ENCODE measurements at regions not wholly inside any gene's neighbourhood (a gene's known extent, or its start where the extent isn't known, plus 50 kb on each side); places are given as distances from the start of the nearest gene placed in this dataset.

DNA sequence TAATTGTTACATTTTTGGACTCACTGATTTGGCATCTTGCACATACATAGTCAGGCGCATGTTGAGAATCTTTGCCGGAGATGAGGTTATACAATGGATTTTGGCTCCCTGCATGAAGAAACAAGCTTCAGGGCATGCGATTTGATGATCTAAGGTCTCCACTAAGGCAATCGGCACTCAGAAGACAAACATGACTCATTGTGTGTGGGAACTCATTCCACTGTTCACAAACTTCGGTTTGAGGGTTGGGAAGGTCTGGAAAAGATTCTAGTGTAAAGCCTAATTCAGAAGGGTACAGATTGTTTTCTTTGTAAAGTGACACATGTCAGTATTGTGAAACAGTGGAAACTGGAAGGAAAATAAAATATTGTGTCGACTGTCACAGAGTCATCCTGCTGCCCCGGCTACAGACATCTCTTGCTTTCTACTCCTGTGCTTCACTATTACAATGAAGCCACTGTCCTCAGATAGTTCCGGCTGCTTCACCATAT, 192.6 kb upstream of the HMGA2 start:
- TF ChIP-seq, protein P1, sequence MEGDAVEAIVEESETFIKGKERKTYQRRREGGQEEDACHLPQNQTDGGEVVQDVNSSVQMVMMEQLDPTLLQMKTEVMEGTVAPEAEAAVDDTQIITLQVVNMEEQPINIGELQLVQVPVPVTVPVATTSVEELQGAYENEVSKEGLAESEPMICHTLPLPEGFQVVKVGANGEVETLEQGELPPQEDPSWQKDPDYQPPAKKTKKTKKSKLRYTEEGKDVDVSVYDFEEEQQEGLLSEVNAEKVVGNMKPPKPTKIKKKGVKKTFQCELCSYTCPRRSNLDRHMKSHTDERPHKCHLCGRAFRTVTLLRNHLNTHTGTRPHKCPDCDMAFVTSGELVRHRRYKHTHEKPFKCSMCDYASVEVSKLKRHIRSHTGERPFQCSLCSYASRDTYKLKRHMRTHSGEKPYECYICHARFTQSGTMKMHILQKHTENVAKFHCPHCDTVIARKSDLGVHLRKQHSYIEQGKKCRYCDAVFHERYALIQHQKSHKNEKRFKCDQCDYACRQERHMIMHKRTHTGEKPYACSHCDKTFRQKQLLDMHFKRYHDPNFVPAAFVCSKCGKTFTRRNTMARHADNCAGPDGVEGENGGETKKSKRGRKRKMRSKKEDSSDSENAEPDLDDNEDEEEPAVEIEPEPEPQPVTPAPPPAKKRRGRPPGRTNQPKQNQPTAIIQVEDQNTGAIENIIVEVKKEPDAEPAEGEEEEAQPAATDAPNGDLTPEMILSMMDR (conservative IDR thresholded peaks at IDR 0.05; ENCODE audit: low read depth, low read length), result no peak
- DNase-seq (ENCODE audit: low read depth), result peak; percentile 99
- H3K4me3 ChIP-seq (ENCODE audit: low read depth, low read length), result no peak overlapping the region

DNA sequence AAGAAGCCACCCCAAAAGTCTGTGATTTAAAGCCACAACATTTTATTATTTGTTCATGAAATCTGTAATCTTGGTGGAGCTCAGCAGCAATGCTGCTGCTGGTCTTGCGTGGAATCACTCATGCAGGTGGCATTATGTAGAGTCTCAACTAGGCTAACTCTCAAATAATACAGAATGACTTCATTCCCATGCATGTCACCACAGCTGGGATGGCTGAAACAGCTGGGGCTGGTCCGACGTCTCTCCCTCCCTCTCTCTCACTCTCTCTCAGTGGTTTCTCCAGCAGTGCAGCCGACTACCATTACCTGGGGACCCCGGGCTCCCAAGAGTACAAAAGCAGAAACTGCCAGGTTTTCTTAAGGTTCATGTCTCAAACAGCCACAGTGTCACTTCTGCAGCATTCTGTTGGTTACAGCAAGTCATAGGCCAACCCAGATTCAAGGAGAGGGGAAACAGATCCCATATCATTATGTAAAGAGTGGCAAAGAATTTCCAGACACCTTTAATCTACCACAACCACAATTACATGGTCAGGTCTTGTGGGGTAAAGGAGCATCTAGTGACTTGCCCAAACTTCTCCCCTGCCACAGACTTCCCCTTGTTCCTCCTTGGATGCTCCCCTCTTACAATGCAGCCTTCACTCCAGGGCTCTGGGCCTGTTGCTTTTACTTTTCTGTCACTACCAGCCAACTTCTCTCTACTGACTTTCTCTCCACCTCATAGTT, 192.0 kb upstream of the HMGA2 start:
- TF ChIP-seq, protein P1 (conservative IDR thresholded peaks at IDR 0.05; ENCODE audit: low read depth, low read length), result no peak
- no peak overlapping the region for H3K4me3 ChIP-seq (ENCODE audit: low read depth, low read length)
- peak; percentile 49 for DNase-seq (ENCODE audit: low read depth)

DNA sequence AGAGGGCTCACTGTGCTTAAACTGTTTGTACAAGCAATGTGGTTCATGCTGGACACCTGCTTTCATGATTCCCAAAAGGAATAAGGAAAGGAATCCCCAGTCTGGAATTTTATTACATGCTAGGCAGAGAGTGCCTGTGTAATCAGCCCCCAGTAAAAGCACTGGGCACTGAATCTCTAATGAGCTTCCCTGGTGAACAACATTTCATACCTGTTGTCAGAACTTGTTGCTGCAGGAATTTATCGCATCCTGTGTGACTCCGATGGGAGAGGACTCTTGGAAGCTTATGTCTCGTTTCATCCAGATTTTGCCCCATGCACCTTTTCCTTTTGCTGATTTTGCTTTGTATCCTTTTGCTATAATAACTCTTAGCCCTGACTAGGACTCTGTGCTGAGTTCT, 190.2 kb upstream of the HMGA2 start:
- DNase-seq (ENCODE audit: low read depth), result no peak
- no peak overlapping the region for H3K4me3 ChIP-seq (ENCODE audit: low read depth, low read length)
- TF ChIP-seq, protein P1 (conservative IDR thresholded peaks at IDR 0.05; ENCODE audit: low read depth, low read length), result no peak

DNA sequence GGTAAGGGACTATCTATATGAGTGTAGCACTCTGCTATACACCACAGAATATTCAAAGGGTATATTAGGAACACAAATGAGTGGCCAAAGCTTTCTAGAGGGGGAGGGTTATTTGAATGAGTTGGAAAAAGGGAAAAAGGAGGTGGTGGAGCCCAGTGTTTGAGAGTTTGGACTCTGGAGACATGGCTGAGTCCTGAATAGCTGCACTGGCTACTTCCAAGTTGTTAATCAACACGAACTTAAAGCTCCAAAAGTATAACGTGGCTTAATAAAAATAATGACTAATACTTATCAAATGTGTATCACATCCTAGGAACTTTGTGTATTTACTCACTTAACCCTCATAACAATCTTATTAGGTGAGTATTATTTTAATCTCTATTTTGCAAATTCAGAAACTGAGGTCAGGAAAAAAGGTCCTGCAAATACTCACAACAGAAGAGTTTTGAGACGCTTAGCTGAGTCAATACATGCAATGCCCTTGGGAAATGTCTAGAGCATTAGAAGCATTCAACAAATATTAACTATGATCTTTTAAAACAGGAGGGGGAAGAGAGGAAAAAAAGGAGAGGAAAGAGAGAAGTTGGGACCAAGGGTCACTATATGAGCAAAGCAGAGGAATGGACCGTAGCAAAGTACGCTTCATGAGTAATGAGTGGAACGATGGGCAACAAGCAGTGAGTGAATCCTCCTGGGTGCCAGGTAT, 189.5 kb upstream of the HMGA2 start:
- H3K4me3 ChIP-seq (ENCODE audit: low read depth, low read length), result no peak overlapping the region
- peak; percentile 75 for DNase-seq (ENCODE audit: low read depth)

DNA sequence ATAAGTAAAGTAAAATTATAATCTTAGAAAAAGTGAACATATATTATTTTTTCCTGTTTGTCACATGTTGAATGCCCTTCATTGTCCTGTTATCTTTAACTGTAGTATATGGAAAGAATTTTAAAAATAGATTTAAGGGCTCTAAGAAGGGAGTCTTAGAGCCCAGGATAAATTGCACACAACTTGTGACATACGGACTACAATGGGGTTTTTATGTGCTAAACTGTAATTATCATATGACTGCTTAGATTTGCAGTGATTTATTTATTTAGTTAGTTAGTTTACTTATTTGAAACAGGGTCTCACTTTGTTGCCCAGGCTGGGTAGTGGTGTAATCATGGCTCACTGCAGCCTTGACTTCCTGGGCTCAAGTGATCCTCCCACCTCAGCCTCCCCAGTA, 187.8 kb upstream of the HMGA2 start:
- TF ChIP-seq, protein P1 (conservative IDR thresholded peaks at IDR 0.05; ENCODE audit: low read depth, low read length), result no peak
- H3K4me3 ChIP-seq (ENCODE audit: low read depth, low read length), result no peak overlapping the region
- DNase-seq (ENCODE audit: low read depth), result no peak

More for the DNA sequence above, 189.5 kb upstream of the HMGA2 start:
- TF ChIP-seq, protein P1 (conservative IDR thresholded peaks at IDR 0.05; ENCODE audit: low read depth, low read length), result no peak

DNA sequence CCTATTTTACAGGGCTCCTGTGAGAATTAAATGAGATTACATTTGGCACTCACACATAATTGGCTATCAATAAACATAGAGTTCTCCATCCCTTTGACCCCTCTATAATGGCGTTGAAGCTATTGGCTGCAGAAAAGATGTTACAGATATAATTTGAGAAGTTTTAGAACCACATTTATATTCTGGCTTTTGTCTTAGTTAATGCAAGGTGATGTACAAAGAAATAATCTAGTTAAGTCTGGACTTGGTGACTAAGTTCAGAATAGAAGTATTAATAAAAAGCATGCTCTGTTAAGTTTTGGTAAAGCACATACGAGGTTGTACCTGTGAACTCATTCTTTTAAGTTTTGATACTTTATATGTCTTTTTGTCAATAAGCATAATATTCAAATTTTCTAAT, 187.1 kb upstream of the HMGA2 start:
- DNase-seq (ENCODE audit: low read depth), result no peak
- TF ChIP-seq, protein P1 (conservative IDR thresholded peaks at IDR 0.05; ENCODE audit: low read depth, low read length), result no peak
- H3K4me3 ChIP-seq (ENCODE audit: low read depth, low read length), result no peak overlapping the region
